Heart left ventricle (tissue), 16 donors: ENCODE measurements at regions not wholly inside any gene's neighbourhood (a gene's known extent, or its start where the extent isn't known, plus 50 kb on each side); places are given as distances from the start of the nearest gene placed in this dataset.

Experiments used
- ATAC-seq, 4 donors: fragments of 200-7000 bp; cut with Tn5 transposase; one replicate each; pipeline ENCODE4 v1.9.1; 2020 to 2022; ENCODE audit warnings: moderate library complexity in 4 of 4, mild to moderate bottlenecking in 3 of 4, moderate number of reproducible peaks in 1 of 4
- DNase-seq, 5 donors: peaks; one replicate each; pipeline ENCODE4 v3.0.0-alpha.2; 2020
- H3K27ac ChIP-seq, 12 donors: fragments of 200-600 bp; sonication (generic) in 4 of 12; one replicate each; pipeline versions ENCODE4 v1.5.0 to v1.8.0; 2016 to 2022; ENCODE audit warnings: mild to moderate bottlenecking in 2 of 12
- H3K27me3 ChIP-seq, 9 donors: fragments of 200-600 bp; sonication (generic) in 2 of 9; one replicate each; pipeline versions ENCODE4 v1.5.1 to v1.8.0; 2016 to 2022; ENCODE audit warnings: mild to moderate bottlenecking in 3 of 9
- H3K36me3 ChIP-seq, 9 donors: fragments of 200-600 bp; sonication (generic) in 2 of 9; one replicate each; pipeline versions ENCODE4 v1.5.0 to v1.8.0; 2018 to 2022; ENCODE audit warnings: mild to moderate bottlenecking in 2 of 9
- H3K4me1 ChIP-seq, 12 donors: fragments of 200-600 bp; sonication (generic) in 4 of 12; one replicate each; pipeline versions ENCODE4 v1.5.0 to v1.8.0; 2016 to 2022; ENCODE audit warnings: mild to moderate bottlenecking in 3 of 12
- H3K4me3 ChIP-seq, 12 donors: fragments of 200-600 bp; sonication (generic) in 4 of 12; one replicate each; pipeline versions ENCODE4 v1.5.0 to v1.8.0; 2017 to 2022; ENCODE audit warnings: mild to moderate bottlenecking in 9 of 12, moderate library complexity in 4 of 12
- H3K9me3 ChIP-seq, 12 donors: fragments of 200-600 bp; sonication (generic) in 4 of 12; one replicate each; pipeline versions ENCODE4 v1.5.0 to v1.8.0; 2016 to 2022; ENCODE audit warnings: mild to moderate bottlenecking in 1 of 12
- POLR2A ChIP-seq, 2 donors: fragments of 450-650 bp; IDR thresholded peaks; one replicate each; pipeline ENCODE4 v1.6.1; 2017; ENCODE audit warnings: antibody characterized with exemption in 2 of 2, mild to moderate bottlenecking in 2 of 2, moderate library complexity in 2 of 2
- WGBS, 4 donors: extraction: QIAGEN DNeasy Blood & Tissue Kit in 2 of 4; methylation state at CpG; one replicate each; pipeline versions ENCODE4 v1.1.5 to v1.1.7; 2013 to 2018; 5-methylcytosine and 5-hydroxymethylcytosine counted together
- intact Hi-C, 10 donors: fragments of 100-400 bp; cut with DNase I; formaldehyde crosslinking; loops; one replicate each; pipeline versions ENCODE4 v1.11.1 to v1.14.2; 2022
- TF ChIP-seq, protein P1 (sequence below), 12 donors: fragments of 200-600 bp; sonication (generic) in 4 of 12; IDR thresholded peaks; one replicate each; pipeline versions ENCODE4 v1.5.0 to v1.8.0; 2018 to 2022; ENCODE audit warnings: antibody characterized with exemption in 12 of 12, mild to moderate bottlenecking in 5 of 12
- donor health status: ischemic (EF 13 %, LVEDD 7.1; RV severe dilation, severe dysfunction).
- donor health status: healthy with polysubstance abuse.
- donor health status: DM: no; HTN: yes; CAD: no.
- donor health status: DM: no; HTN: no; CAD: no.
- donor health status: ischemic (EF 25% LVEDD 6.9; RV normal size, moderate dysfunction).
- donor health status: ischemic (EF 25% LVEDD 5.7; RV mildly dilated, moderate dysfunction).
- donor health status: healthy.
- donor health status: DM: yes; HTN: yes; CAD: no.
- donor health status: ischemic (EF 35%, LVEDD 5.7; RV mildly dilated, moderate dysfunction).
- donor health status: nonischemic (EF 11% LVEDD 7.7; RV severe dilation, severe dysfunction).
- donor health status: DM: yes; HTN: yes; CAD: no.
- donor health status: PGD.
- donor health status: ischemic (EF 29% LVEDD 5.4; RV normal size, mild dysfunction).
- donor health status: nonischemic (EF 23%, LVEDD 6.1; RV moderate dilation, normal function).

DNA sequence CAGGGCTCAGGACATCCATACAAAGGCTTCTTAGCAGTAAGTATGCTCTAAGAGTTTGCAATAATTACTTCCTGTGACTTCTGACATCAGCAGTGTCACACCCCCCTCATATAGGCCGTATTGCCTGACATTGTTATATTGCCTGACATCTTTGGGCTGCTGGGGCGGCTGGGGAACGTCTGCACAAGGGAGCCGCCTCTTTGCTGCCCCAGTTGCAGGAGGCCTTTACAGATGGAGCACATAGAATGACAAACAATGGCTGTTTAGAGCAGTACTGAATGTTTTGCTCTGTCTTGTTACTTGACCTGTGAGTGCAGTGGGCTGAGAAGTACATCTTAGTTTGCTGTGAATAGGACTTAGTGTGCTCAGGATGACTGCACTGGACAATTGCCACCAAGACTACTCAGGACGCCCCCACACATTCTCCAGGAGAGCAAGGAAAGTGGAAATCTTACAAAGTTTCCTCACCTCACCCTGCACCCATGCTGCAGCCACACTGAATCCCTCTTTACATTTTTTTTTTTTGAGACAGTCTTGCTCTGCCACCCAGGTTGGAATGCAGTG is 65.4 kb upstream of the SPOCK1 start:
- TF ChIP-seq, protein P1, sequence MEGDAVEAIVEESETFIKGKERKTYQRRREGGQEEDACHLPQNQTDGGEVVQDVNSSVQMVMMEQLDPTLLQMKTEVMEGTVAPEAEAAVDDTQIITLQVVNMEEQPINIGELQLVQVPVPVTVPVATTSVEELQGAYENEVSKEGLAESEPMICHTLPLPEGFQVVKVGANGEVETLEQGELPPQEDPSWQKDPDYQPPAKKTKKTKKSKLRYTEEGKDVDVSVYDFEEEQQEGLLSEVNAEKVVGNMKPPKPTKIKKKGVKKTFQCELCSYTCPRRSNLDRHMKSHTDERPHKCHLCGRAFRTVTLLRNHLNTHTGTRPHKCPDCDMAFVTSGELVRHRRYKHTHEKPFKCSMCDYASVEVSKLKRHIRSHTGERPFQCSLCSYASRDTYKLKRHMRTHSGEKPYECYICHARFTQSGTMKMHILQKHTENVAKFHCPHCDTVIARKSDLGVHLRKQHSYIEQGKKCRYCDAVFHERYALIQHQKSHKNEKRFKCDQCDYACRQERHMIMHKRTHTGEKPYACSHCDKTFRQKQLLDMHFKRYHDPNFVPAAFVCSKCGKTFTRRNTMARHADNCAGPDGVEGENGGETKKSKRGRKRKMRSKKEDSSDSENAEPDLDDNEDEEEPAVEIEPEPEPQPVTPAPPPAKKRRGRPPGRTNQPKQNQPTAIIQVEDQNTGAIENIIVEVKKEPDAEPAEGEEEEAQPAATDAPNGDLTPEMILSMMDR (IDR thresholded peaks at IDR 0.05), result no peak
- TF ChIP-seq POLR2A (IDR thresholded peaks at IDR 0.05), result no peak
- peak overlapping the region in 6 of 12 donors; percentile 18 to 72 (median 56) for H3K27ac ChIP-seq
- no peak overlapping the region for H3K4me3 ChIP-seq
- no peaks in the 10 kb centered on the region for H3K9me3 ChIP-seq
- H3K4me1 ChIP-seq, result peaks cover 0 to 47% (median 31%) of the 10 kb centered on the region in 12 donors
- WGBS, 4 donors, result 40 to 49% (median 42%) methylated on average over 5 of the region's 5 CpGs
- ATAC-seq (peak in 1 of 4 donors; percentile 29), DNase-seq (no peak)
- intact Hi-C loops, result no loop called here
- H3K27me3 ChIP-seq, result peaks cover 0 to 1% (median 0%) of the 10 kb centered on the region in 9 donors
- no peaks in the 10 kb centered on the region for H3K36me3 ChIP-seq

DNA sequence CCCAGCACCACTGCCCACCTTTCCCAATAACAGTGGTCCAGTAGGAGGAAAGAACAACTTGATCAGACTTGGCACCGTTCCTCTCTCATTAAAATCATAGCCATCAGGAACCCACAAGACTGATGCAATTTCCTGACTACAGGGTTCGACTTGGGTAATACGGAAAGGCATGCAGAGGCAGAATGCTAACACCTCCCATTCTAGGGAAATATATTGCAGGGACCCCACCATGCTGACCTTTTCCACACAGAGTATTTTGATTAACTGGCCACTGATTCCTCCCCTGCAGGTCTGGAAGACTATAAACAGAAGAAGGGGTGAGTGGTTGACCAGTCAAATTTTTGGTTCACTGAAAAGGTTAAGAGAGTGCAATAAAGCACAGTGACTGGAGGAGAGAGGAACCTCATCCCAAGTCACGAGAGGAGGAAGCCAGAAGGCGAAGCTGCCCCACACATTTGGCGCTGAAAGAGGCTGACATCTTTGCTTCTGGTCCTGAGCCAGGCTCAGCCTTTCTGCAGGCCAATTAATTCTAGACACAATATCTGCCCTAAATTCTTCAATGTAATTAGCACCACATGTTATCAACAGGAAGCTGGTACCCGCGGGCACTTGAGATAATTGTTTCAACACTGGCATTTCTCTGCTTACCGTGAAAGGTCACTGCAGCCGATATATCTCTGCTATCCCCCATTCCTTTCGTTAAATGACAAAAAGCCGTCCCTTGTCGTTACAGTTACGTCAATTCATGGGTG is 64.7 kb upstream of the SPOCK1 start:
- DNase-seq (peak in 4 of 5 donors; percentile 23 to 73 (median 40)), ATAC-seq (peak in 3 of 4 donors; percentile 83 to 91 (median 88))
- Histone ChIP-seq H3K4me1 (peaks cover 0 to 47% (median 31%) of the 10 kb centered on the region in 12 donors), H3K36me3 (no peaks in the 10 kb centered on the region), H3K4me3 (peak overlapping the region in 1 of 12 donors; percentile 0), H3K9me3 (no peaks in the 10 kb centered on the region), H3K27me3 (peaks cover 0 to 4% (median 0%) of the 10 kb centered on the region in 9 donors), H3K27ac (peak overlapping the region in 5 of 12 donors; percentile 18 to 66 (median 59))
- intact Hi-C loops, result no loop called here
- TF ChIP-seq, protein P1 (IDR thresholded peaks at IDR 0.05), result no peak
- no peak for TF ChIP-seq POLR2A (IDR thresholded peaks at IDR 0.05)
- 15 to 23% (median 18%) methylated on average over 14 of the region's 14 CpGs for WGBS, 4 donors

DNA sequence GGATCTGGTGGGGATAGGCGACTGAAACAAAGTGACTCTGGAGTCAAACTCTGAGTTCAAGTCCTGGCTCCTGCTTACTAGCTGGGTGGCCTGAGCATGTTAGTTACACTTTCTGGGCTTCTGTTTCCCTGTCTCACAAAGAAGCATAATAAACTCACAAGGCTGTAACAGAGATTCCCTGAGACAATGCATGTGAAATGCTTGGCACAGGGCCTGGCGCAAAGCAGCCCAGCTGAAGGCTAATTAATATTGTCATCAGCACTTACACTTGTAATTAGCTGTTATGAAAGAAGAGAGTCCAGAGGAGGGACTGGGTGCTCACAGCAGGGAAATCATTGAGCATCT is 64.1 kb upstream of the SPOCK1 start:
- Histone ChIP-seq H3K4me3 (no peak overlapping the region), H3K27ac (peak overlapping the region in 2 of 12 donors; percentile 54 to 59), H3K4me1 (peaks cover 0 to 47% (median 31%) of the 10 kb centered on the region in 12 donors), H3K27me3 (peaks cover 0 to 4% (median 0%) of the 10 kb centered on the region in 9 donors), H3K36me3 (no peaks in the 10 kb centered on the region), H3K9me3 (no peaks in the 10 kb centered on the region)
- ATAC-seq, result no peak
- intact Hi-C loops, result no loop called here
- TF ChIP-seq, protein P1 (IDR thresholded peaks at IDR 0.05), result no peak
- TF ChIP-seq POLR2A (IDR thresholded peaks at IDR 0.05), result no peak
- WGBS, 4 donors, result 73 to 89% (median 77%) methylated on average over 2 of the region's 2 CpGs
- no peak for DNase-seq

DNA sequence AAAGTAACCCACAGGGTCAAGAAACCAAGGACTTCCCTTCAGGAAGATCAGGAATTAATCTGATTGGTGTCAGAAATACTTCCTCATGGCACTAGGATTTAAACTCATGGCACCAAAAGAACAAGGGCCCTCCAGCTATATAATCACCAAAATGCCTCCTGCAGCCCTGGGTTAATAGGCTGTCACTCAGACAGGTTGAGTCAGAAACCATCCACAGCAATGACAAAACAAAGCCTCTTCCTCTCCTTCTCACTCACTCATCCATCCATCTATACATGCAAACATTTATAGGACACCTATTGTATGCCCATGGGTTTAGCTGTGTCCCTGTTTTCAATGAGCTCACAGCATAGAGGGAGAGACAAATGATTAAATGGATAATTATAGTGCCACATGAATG is 62.5 kb upstream of the SPOCK1 start:
- no peaks in the 10 kb centered on the region for H3K36me3 ChIP-seq
- DNase-seq (no peak), ATAC-seq (no peak)
- H3K4me3 ChIP-seq, result no peak overlapping the region
- intact Hi-C loops, result no loop called here
- H3K27ac ChIP-seq, result no peak overlapping the region
- TF ChIP-seq, protein P1 (IDR thresholded peaks at IDR 0.05), result no peak
- H3K4me1 ChIP-seq, result peaks cover 0 to 36% (median 28%) of the 10 kb centered on the region in 12 donors
- no peaks in the 10 kb centered on the region for H3K9me3 ChIP-seq
- H3K27me3 ChIP-seq, result peaks cover 0 to 4% (median 0%) of the 10 kb centered on the region in 9 donors
